ENCODE measurements at regions not wholly inside any gene's neighbourhood (a gene's known extent, or its start where the extent isn't known, plus 50 kb on each side); places are given as distances from the start of the nearest gene placed in this dataset.

DNA sequence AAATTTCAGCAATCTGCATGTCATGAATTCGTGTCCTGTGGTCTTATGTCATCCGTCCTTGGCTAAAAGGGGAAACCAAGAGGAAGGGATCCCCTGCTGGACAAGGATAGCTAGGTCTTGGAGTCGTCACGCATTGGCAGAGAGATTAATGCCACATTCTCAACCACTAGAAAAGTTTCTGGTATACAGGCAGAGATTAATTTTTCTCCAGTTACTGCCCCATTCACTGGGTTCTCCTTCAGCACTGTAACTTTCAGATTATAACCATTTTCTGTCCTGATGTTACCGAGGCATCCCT lies 1060.6 kb upstream of the AUTS2 start:
- no peak for DNase-seq (ENCODE audit: low spot score)

DNA sequence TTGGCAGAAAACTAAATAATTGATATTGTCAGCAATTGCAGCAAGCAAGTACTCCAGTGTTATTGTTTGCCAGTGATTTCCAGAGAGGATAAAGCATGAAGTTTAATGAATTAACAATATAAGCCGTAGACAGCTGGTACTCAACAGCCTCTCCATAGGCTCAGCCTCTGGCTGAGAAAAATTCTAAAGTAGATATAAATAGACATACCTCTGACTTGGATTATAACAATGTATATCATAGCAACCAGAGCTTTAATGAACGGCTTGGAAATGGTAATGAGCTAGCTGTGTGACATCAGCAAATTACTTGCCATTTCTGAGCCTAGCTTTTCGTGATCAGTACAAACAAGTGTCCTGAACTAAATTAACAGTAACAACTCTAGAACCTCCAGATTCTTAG lies 1055.4 kb upstream of the AUTS2 start:
- DNase-seq (ENCODE audit: low spot score), result no peak

- DNase-seq (ENCODE audit: low spot score), result no peak
These were observed 1053.4 kb upstream of the AUTS2 start for GRCh38 chr7:68544851-68545250.

- no peak for DNase-seq (ENCODE audit: low spot score)
These were observed 1051.1 kb upstream of the AUTS2 start for GRCh38 chr7:68547181-68547580.

DNA sequence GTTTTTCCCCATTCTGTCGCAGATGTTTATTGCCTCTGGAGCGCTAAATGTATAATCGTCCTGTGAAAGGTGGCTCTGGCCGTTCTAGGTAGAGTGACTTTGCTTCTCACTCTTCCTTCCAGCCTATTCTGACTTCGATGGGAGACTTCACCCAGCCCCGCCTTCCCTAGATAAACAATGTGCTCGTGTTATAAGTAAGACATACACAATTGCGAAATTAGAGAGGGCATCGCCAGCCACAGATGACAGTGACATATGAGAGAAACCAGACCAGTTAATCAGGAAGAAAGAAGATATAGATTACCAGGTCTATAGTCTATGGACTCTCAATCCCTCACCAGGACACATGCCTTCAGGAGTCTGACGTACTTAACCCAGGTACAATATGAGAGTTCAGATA lies 1050.5 kb upstream of the AUTS2 start:
- DNase-seq (ENCODE audit: low spot score), result no peak

- DNase-seq (ENCODE audit: low spot score), result no peak
These were observed 1048.2 kb upstream of the AUTS2 start for GRCh38 chr7:68550027-68550426.

- DNase-seq (ENCODE audit: low spot score), result no peak
These were observed 1047.6 kb upstream of the AUTS2 start for GRCh38 chr7:68550635-68551034.

DNA sequence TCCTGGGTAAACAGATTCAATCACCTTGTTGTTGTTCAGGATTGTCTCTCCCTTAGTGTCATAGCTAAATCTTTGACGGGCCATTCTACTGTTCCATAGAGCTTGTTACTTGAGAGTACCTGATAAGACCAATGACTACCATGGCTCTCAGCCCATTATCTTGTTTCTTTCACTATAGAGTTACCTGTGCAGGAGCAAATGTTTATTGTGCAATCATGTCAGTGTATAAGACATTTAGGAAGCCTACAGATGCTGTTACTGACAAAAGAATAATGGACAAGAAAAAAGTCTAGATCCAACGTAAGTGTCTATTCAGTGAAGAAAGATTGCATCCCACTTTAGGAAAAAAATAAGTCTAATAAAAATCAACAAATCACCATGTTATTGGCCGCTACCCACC lies 1041.7 kb upstream of the AUTS2 start:
- DNase-seq (ENCODE audit: low spot score), result no peak

DNA sequence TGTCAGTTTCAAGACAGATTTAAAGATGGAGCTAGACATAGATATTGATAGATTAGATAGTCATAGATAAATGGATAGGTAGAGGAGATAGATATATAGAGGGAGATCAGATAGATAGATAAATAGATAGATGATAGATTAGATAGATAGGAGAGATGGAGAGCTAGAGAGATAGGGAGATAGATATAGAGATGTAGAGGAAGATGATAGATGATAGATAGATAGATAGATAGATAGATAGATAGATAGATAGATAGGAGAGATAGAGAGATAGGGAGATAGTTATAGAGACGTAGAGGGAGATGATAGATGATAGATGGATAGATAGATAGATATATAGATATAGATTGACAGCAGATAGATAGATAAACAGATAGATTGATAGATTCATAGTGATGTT lies 1038.8 kb upstream of the AUTS2 start:
- DNase-seq (ENCODE audit: low spot score), result no peak

DNA sequence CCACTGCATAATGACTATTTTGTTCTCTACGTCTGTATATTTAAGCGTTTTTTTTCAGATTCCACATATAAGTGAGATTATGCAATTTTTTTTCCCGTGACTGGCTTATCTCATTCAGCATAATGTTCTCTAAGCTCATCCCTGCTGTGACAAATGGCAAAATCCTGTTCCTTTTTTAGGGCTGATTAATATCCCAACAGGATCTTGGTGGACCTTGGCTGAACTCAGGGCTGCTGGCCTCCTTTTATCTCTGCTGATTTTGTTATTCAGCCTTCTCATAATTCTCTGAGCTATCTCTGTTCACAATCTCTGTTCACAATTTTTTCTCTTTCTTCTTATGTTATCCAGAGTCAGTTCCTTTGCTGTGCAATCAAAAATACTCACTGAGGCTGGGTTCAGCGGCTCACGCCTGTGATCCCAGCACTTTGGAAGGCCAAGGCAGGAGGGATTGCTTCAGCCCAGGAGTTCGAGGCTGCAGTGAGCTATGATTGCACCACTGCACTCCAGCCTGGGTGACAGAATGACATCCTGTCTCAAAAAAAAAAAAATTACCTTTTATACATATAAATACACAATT lies 1035.9 kb upstream of the AUTS2 start:
- DNase-seq (ENCODE audit: low spot score), result no peak

DNA sequence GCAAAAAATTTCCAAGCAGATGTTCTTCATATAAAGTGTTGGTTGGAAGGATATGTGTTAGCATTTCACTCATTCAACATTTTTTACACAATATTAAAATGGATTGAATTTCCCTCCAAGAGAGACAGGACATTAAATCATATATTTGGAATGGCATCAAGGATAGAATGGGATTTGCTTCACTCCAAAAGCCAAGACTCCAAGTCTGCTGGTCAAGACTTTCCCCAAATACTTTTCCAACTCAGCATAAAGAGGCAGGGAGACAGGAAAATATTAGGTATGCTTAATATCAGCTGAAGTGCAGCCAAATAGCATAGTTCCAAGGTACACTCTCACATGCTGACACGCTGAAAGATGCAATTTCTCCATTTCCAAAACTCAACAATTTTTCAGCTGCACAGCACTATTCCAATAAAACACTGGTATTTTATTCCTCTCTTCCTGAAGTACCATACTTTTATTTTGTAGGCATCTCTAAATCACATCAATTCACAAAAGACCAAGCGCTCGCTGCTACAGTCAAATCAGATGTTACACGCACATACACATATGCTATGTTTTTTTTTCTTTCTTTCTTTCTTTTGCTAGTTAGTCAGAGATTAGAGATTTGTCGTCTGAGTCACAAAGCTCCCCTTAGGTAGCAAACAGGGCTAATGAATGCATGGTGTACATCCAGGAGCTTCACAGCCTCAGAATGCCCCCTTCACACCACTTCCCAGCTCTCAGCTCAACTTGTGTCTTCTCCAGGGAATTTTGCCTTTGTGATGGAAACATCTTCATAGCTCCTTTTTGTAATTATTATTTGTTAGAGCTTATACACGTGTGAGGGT lies 1033.8 kb upstream of the AUTS2 start:
- no peak for DNase-seq (ENCODE audit: low spot score)

DNA sequence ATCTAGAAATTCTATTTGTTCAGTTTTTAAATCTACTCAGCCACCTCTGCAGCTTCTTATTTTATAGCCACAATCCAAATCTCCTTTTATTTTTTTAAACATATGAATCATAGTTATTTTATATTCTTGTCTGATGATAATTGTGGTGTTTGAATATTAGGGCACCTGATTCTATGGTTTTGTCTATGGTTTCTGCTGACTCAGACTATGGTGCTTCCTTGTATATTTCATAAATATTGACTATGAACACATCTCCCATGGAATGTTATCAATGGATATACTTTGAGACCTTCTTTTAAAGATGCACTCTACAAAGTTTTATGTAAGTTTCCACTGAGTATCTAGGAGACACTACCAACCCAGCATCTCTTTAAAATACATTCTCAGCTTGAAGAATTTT lies 1027.0 kb upstream of the AUTS2 start:
- DNase-seq (ENCODE audit: low spot score), result no peak

DNA sequence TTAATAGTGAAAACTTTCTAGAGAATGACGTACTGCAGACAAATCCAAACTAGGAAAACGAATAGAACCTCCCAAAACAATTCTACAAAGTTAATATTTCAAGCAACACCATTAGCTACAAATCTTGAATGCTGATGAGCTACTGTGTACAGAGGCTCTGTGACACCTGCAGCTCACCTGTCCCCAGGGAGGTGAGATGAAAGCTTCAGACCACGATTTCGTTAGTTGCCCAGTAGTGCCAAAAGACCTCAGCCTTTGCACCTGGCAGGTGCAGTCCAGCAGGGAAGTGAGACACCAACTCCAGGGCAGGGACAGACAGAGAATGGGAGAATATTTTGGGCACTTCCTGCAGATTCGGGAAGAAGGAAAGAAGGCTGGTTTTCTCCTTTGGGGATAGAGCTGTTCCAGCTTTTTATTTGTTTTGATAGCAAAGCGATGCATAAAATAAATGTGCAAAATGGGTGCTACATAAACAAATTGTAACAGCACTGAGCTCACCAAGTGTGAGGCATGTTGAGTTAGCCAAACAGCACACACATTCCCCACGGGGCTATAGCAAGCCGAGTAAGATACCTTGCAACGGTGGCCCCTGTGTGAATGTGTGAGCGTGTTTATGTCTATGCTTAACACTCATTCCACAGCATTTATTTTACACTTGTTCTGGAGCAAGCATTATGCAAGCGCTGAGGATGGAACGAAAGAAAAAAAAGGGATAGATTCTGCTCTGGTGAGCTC lies 1024.8 kb upstream of the AUTS2 start:
- no peak for DNase-seq (ENCODE audit: low spot score)

DNA sequence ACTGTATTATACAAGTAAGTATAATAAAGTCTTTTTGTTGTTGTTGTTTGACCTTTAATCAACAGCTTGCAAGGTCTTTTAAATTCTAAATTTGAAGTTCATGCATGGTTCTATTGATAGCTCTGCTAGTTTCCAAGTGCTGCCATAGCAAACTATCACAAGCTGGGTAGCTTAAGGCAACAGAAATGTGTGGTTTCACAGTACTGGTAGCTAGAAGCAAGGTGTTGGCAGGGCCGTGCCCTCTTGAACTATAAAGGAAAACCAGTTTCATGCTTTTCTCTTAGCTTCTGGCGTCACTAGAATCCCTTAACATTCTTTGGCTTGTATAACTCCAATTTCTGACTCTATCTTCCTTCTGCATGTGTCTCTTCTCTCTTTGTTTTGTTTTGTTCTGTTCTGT lies 1021.9 kb upstream of the AUTS2 start:
- no peak for DNase-seq (ENCODE audit: low spot score)

DNA sequence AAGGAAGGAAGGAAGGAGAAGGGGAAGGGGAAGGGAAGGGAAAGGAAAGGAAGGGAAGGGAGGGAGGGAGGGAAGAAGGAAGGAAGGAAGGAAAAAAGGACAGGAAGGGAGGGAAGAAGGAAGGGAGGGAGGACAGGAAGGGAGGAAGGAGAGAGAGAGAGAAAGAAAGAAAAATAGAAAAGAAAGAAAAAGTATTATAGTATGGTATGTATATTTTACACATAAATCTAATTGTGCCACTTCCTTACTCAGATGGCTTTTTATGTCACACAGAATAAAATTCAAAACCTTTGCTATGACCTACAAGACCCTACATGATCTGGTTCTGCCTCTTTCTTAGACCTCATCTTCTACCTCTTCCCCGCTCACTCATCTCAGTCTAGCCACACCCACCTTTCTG lies 1016.9 kb upstream of the AUTS2 start:
- no peak for DNase-seq (ENCODE audit: low spot score)

- DNase-seq (ENCODE audit: low spot score), result peak; percentile 7
These were observed 1010.7 kb upstream of the AUTS2 start for GRCh38 chr7:68587599-68587998.

- no peak for DNase-seq (ENCODE audit: low spot score)
These were observed 996.4 kb upstream of the AUTS2 start for GRCh38 chr7:68601826-68602225.

GRCh38 chr7:68604541-68604940 lies 993.7 kb upstream of the AUTS2 start:
- no peak for DNase-seq (ENCODE audit: low spot score)

- DNase-seq (ENCODE audit: low spot score), result no peak
These were observed 987.6 kb upstream of the AUTS2 start for GRCh38 chr7:68610701-68611100.

- no peak for DNase-seq (ENCODE audit: low spot score)
These were observed 984.9 kb upstream of the AUTS2 start for GRCh38 chr7:68613405-68613804.

DNA sequence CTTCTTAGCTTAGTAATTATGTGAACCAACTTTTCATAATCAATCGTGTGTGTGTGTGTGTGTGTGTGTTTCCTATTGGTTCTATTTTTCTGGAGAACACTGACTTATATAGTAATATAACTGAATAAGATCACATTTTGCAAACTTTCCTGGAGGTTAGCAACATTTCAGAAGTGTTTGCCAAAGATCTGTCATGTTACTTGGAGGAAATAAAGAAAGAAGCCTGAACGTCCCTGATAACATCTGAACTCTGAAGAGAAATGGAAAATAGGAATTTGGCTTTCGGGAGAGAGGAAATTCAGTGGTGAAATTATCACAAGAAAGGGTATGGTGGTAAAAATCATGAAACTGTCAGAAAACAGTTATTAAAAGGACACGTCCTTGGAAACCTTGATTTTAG lies 984.4 kb upstream of the AUTS2 start:
- DNase-seq (ENCODE audit: low spot score), result peak; percentile 1

GRCh38 chr7:68619526-68619925 lies 978.7 kb upstream of the AUTS2 start:
- no peak for DNase-seq (ENCODE audit: low spot score)

GRCh38 chr7:68622500-68622899 lies 975.8 kb upstream of the AUTS2 start:
- no peak for DNase-seq (ENCODE audit: low spot score)

All from umbilical cord (tissue), 1 donor.